ENCODE measurements at regions not wholly inside any gene's neighbourhood (a gene's known extent, or its start where the extent isn't known, plus 50 kb on each side); places are given as distances from the start of the nearest gene placed in this dataset.

DNA sequence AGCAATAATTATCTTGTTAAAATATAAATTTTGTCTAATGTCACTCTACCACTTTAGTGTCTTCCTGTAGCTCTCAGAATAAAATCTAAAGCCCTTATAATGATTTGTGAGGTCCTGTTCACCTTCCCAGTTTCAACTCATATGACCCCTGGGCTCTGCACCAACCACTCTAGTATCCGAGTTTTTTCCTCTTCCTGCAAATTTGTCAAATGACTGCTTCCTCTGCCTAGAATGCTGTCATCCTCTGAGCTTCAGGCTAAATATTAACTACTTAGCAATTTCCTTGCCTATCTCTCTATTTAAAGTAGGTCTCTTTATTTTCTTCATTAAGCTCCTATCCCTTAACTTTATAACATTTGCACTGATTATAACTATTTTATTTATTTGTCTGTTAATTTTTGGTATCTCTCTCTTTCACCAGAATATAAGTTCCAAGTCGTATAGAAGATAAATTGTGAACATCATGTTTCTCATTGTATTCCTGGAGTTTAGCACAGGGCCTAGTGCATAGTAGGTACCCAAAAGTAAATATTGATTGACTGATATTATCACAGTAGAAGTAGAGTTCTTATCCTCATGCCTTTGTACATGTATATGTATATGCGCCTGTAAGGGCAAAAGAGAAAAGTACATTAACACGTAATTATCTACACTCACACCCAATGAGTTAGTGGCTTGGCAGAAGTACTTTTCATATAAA is 196.0 kb downstream of the BCAT1 start (continued):
- TF ChIP-seq, protein P1, sequence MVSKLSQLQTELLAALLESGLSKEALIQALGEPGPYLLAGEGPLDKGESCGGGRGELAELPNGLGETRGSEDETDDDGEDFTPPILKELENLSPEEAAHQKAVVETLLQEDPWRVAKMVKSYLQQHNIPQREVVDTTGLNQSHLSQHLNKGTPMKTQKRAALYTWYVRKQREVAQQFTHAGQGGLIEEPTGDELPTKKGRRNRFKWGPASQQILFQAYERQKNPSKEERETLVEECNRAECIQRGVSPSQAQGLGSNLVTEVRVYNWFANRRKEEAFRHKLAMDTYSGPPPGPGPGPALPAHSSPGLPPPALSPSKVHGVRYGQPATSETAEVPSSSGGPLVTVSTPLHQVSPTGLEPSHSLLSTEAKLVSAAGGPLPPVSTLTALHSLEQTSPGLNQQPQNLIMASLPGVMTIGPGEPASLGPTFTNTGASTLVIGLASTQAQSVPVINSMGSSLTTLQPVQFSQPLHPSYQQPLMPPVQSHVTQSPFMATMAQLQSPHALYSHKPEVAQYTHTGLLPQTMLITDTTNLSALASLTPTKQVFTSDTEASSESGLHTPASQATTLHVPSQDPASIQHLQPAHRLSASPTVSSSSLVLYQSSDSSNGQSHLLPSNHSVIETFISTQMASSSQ (IDR thresholded peaks at IDR 0.05; ENCODE audit: low read depth): peak; percentile 81
- TF ChIP-seq, protein P1 (CRISPR knock-in tag; IDR thresholded peaks at IDR 0.05; ENCODE audit: borderline replicate concordance): peak; percentile 79; the same call in 1 of the 2 replicates
- TF ChIP-seq KDM2A (CRISPR knock-in tag; IDR thresholded peaks at IDR 0.05; ENCODE audit: borderline replicate concordance, low read depth) (no peak), ZNF577 (CRISPR knock-in tag; IDR thresholded peaks at IDR 0.05; ENCODE audit: borderline replicate concordance, low read depth) (no peak), ZNF331 (CRISPR knock-in tag; IDR thresholded peaks at IDR 0.05) (peak; percentile 80; the same call in 1 of the 2 replicates), ZFP37 (CRISPR knock-in tag; IDR thresholded peaks at IDR 0.05; ENCODE audit: borderline replicate concordance) (no peak), PAF1 (CRISPR knock-in tag; IDR thresholded peaks at IDR 0.05) (no peak)
- TF ChIP-seq, protein P2, sequence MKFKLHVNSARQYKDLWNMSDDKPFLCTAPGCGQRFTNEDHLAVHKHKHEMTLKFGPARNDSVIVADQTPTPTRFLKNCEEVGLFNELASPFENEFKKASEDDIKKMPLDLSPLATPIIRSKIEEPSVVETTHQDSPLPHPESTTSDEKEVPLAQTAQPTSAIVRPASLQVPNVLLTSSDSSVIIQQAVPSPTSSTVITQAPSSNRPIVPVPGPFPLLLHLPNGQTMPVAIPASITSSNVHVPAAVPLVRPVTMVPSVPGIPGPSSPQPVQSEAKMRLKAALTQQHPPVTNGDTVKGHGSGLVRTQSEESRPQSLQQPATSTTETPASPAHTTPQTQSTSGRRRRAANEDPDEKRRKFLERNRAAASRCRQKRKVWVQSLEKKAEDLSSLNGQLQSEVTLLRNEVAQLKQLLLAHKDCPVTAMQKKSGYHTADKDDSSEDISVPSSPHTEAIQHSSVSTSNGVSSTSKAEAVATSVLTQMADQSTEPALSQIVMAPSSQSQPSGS (CRISPR knock-in tag; IDR thresholded peaks at IDR 0.05): no peak
- TF ChIP-seq, protein P3, sequence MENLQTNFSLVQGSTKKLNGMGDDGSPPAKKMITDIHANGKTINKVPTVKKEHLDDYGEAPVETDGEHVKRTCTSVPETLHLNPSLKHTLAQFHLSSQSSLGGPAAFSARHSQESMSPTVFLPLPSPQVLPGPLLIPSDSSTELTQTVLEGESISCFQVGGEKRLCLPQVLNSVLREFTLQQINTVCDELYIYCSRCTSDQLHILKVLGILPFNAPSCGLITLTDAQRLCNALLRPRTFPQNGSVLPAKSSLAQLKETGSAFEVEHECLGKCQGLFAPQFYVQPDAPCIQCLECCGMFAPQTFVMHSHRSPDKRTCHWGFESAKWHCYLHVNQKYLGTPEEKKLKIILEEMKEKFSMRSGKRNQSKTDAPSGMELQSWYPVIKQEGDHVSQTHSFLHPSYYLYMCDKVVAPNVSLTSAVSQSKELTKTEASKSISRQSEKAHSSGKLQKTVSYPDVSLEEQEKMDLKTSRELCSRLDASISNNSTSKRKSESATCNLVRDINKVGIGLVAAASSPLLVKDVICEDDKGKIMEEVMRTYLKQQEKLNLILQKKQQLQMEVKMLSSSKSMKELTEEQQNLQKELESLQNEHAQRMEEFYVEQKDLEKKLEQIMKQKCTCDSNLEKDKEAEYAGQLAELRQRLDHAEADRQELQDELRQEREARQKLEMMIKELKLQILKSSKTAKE (CRISPR knock-in tag; IDR thresholded peaks at IDR 0.05; ENCODE audit: borderline replicate concordance): no peak
- TF ChIP-seq, protein P4, sequence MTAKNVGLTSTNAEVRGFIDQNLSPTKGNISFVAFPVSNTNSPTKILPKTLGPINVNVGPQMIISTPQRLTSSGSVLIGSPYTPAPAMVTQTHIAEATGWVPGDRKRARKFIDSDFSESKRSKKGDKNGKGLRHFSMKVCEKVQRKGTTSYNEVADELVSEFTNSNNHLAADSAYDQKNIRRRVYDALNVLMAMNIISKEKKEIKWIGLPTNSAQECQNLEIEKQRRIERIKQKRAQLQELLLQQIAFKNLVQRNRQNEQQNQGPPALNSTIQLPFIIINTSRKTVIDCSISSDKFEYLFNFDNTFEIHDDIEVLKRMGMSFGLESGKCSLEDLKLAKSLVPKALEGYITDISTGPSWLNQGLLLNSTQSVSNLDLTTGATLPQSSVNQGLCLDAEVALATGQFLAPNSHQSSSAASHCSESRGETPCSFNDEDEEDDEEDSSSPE (CRISPR knock-in tag; IDR thresholded peaks at IDR 0.05): no peak
- TF ChIP-seq, protein P5, sequence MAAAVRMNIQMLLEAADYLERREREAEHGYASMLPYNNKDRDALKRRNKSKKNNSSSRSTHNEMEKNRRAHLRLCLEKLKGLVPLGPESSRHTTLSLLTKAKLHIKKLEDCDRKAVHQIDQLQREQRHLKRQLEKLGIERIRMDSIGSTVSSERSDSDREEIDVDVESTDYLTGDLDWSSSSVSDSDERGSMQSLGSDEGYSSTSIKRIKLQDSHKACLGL (CRISPR knock-in tag; IDR thresholded peaks at IDR 0.05): no peak

Data from HepG2 (cell line).